GM23338 (cell line): ENCODE measurements at regions not wholly inside any gene's neighbourhood (a gene's known extent, or its start where the extent isn't known, plus 50 kb on each side); places are given as distances from the start of the nearest gene placed in this dataset.
A peak's percentile ranks its signal among the peaks of the same experiment; 100 is the strongest.

ENCODE experiments used
- ATAC-seq: fragments of 200-7000 bp; cut with Tn5 transposase; 3 replicates; pipeline ENCODE4 v1.9.1; 2020
- DNase-seq: peaks from one replicate; pipeline ENCODE4 v3.0.0-alpha.2; 2015; ENCODE audit warnings: low spot score
- H2AFZ ChIP-seq: fragments of 200-600 bp; sonication (generic); 2 replicates; pipeline ENCODE4 v1.8.0; 2016; ENCODE audit warnings: antibody characterized with exemption, mild to moderate bottlenecking, moderate library complexity
- H3F3A ChIP-seq: fragments of 200-600 bp; sonication (generic); replicated peaks from 2 replicates; pipeline ENCODE4 v1.8.0; 2017; ENCODE audit warnings: antibody characterized with exemption, mixed run types, low read depth
- H3K27ac ChIP-seq: fragments of 200-600 bp; sonication (generic); 2 replicates; pipeline ENCODE4 v1.6.1; 2016; ENCODE audit warnings: low read depth
- H3K27me3 ChIP-seq: fragments of 200-600 bp; sonication (generic); 2 replicates; pipeline ENCODE4 v1.8.0; 2016; ENCODE audit warnings: mild to moderate bottlenecking, mixed run types, moderate library complexity; ENCODE audit not compliant: insufficient read depth
- H3K36me3 ChIP-seq: fragments of 200-600 bp; sonication (generic); 2 replicates; pipeline ENCODE4 v1.8.0; 2016; ENCODE audit warnings: mild to moderate bottlenecking; ENCODE audit not compliant: insufficient read depth
- H3K4me1 ChIP-seq: fragments of 200-600 bp; sonication (generic); 2 replicates; pipeline ENCODE4 v1.8.0; 2016; ENCODE audit warnings: mild to moderate bottlenecking, moderate library complexity; ENCODE audit not compliant: insufficient read depth
- H3K4me2 ChIP-seq: fragments of 200-600 bp; sonication (generic); 2 replicates; pipeline ENCODE4 v1.7.1; 2017; ENCODE audit warnings: mixed run types
- H3K4me3 ChIP-seq: fragments of 200-600 bp; sonication (generic); 2 replicates; pipeline ENCODE4 v1.6.1; 2016; ENCODE audit warnings: mixed run types
- H3K79me2 ChIP-seq: fragments of 200-600 bp; sonication (generic); replicated peaks from 2 replicates; pipeline ENCODE4 v1.8.0; 2017; ENCODE audit warnings: mild to moderate bottlenecking; ENCODE audit not compliant: insufficient read depth
- H3K9me2 ChIP-seq: fragments of 200-600 bp; sonication (generic); 2 replicates; pipeline ENCODE4 v1.8.0; 2017; ENCODE audit not compliant: insufficient read depth
- H4K20me1 ChIP-seq: fragments of 200-600 bp; sonication (generic); replicated peaks from 2 replicates; pipeline ENCODE4 v1.8.0; 2017; ENCODE audit warnings: mild to moderate bottlenecking; ENCODE audit not compliant: insufficient read depth
- H3K27ac Mint-ChIP-seq: 2 replicates; pipeline ENCODE4 v1.8.0; 2020; ENCODE audit warnings: inconsistent platforms, mild to moderate bottlenecking, moderate library complexity, mixed read lengths
- H3K27me3 Mint-ChIP-seq: 3 replicates; pipeline ENCODE4 v1.8.0; 2022; ENCODE audit warnings: low read depth, mild to moderate bottlenecking, moderate library complexity, mixed read lengths, inconsistent platforms; ENCODE audit not compliant: insufficient read depth, poor library complexity
- H3K36me3 Mint-ChIP-seq: 3 replicates; pipeline ENCODE4 v1.8.0; 2021; ENCODE audit warnings: low read depth, mild to moderate bottlenecking, inconsistent platforms, moderate library complexity, mixed read lengths
- H3K4me1 Mint-ChIP-seq: 3 replicates; pipeline ENCODE4 v1.8.0; 2020; ENCODE audit warnings: mild to moderate bottlenecking, inconsistent platforms, mixed read lengths
- H3K4me3 Mint-ChIP-seq: 3 replicates; pipeline ENCODE4 v1.8.0; 2021; ENCODE audit warnings: moderate library complexity, mild to moderate bottlenecking, inconsistent platforms, mixed read lengths
- H3K9me3 Mint-ChIP-seq: 3 replicates; pipeline ENCODE4 v1.8.0; 2020; ENCODE audit warnings: moderate library complexity, mild to moderate bottlenecking, inconsistent platforms, mixed read lengths
- CTCF ChIP-seq, 2 experiments: fragments of 200-600 bp in 1 of 2; sonication (generic) in 1 of 2; conservative IDR thresholded peaks; 2 replicates each; pipeline versions ENCODE4 v1.5.1 to v1.6.1; 2016 to 2017; ENCODE audit warnings: antibody characterized with exemption in 2 of 2, low read depth in 2 of 2, mild to moderate bottlenecking in 2 of 2, moderate library complexity in 1 of 2
- JUNB ChIP-seq: IDR thresholded peaks from one replicate; pipeline ENCODE4 v1.6.1; 2016; ENCODE audit warnings: antibody characterized with exemption; ENCODE audit not compliant: unreplicated experiment
- REST ChIP-seq: IDR thresholded peaks from one replicate; pipeline ENCODE4 v1.6.1; 2018; ENCODE audit warnings: antibody characterized with exemption; ENCODE audit not compliant: unreplicated experiment
- STAT1 ChIP-seq: IDR thresholded peaks from one replicate; pipeline ENCODE4 v1.6.1; 2016; ENCODE audit warnings: antibody characterized with exemption; ENCODE audit not compliant: unreplicated experiment
- ZNF114 ChIP-seq: fragments of 250-450 bp; sonication (Bioruptor Pico); IDR thresholded peaks from 2 replicates; pipeline ENCODE4 v1.5.0; 2020; ENCODE audit warnings: mild to moderate bottlenecking, moderate library complexity
- ZNF331 ChIP-seq: fragments of 250-450 bp; sonication (Bioruptor Pico); IDR thresholded peaks from 2 replicates; pipeline ENCODE4 v1.5.0; 2020; ENCODE audit warnings: low read depth, mild to moderate bottlenecking, moderate library complexity
- ZNF462 ChIP-seq: fragments of 250-450 bp; sonication (Bioruptor Pico); IDR thresholded peaks from 2 replicates; pipeline ENCODE4 v1.5.0; 2020; ENCODE audit warnings: mild to moderate bottlenecking, moderate library complexity

- TF ChIP-seq ZNF462 (CRISPR knock-in tag), result no peak
Measured at GRCh38 chr2:4219101-4219500, 515.7 kb downstream of the DCDC2C start (continued).

GRCh38 chr2:4219571-4219970, 516.2 kb downstream of the DCDC2C start:
- ATAC-seq (no peak), DNase-seq (no peak)
- H3K4me3 ChIP-seq, result no peak overlapping the region
- no peaks in the 10 kb centered on the region for H3K36me3 ChIP-seq
- H3K27me3 ChIP-seq, result no peaks in the 10 kb centered on the region
- peaks cover 62% of the 10 kb centered on the region for H3K9me3 Mint-ChIP-seq
- no peaks in the 10 kb centered on the region for H3K79me2 ChIP-seq
- H3K27ac Mint-ChIP-seq, result peak overlapping the region; percentile 83
- H4K20me1 ChIP-seq, result no peaks in the 10 kb centered on the region
- H2AFZ ChIP-seq, result no peak overlapping the region
- H3K4me3 Mint-ChIP-seq, result no peak overlapping the region
- peaks cover 5% of the 10 kb centered on the region for H3K27me3 Mint-ChIP-seq
- no peaks in the 10 kb centered on the region; the same call in 1 of the 3 replicates for H3K4me1 Mint-ChIP-seq
- no peaks in the 10 kb centered on the region for H3F3A ChIP-seq
- no peaks in the 10 kb centered on the region for H3K4me1 ChIP-seq
- no peaks in the 10 kb centered on the region for H3K9me2 ChIP-seq
- no peaks in the 10 kb centered on the region for H3K36me3 Mint-ChIP-seq
- H3K4me2 ChIP-seq, result no peak overlapping the region
- TF ChIP-seq JUNB (no peak), REST (no peak), CTCF (conservative IDR thresholded peaks at IDR 0.05; ENCODE audit: low read depth in 2 of 2) (no peak), ZNF114 (CRISPR knock-in tag) (no peak), ZNF331 (CRISPR knock-in tag) (no peak), STAT1 (no peak)
- H3K27ac ChIP-seq, result no peak overlapping the region
